Right forelimb (tissue), 1 donor: ENCODE measurements at regions not wholly inside any gene's neighbourhood (a gene's known extent, or its start where the extent isn't known, plus 50 kb on each side); places are given as distances from the start of the nearest gene placed in this dataset.

Experiments used
- DNase-seq: peaks from one replicate; pipeline ENCODE4 v3.0.0-alpha.2; 2018

DNA sequence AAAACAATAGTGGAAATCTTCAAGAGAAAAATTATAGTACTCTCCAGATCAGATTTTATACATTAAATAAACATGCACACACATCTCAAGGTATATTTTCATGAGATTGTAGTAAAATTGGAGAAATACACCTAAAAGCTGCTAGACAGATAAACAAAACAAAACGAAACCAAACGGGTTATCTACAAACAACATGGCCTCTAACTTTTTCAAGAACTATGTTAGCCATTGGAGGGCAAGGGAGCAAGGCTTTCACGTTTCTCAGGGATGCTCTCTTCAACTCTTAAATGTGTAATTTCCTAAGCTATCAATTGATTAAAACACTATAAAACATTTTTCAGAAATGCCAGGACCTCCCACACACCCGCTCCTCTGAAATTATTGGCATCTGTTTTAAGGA, 1262.4 kb upstream of the PCDH20 start:
- no peak for DNase-seq

DNA sequence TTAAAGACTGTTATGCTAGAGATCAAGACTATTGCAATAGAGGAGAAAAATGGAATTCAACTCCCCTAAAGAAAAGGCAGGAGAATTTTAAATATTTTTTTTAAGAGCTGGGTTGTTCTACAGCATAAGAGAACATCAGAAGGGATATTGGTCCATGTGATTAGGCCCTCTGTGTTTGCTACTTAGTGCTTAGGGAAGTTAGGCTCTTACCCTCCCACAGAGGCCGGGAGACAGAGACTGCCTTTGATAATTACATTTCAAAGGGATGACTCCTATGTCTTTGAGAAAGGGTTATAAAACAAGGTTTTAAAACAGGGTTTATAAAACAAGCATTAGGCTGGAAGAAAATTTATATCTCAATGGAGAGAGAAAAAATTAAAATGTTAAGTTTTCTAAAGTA, 1248.1 kb upstream of the PCDH20 start:
- no peak for DNase-seq

DNA sequence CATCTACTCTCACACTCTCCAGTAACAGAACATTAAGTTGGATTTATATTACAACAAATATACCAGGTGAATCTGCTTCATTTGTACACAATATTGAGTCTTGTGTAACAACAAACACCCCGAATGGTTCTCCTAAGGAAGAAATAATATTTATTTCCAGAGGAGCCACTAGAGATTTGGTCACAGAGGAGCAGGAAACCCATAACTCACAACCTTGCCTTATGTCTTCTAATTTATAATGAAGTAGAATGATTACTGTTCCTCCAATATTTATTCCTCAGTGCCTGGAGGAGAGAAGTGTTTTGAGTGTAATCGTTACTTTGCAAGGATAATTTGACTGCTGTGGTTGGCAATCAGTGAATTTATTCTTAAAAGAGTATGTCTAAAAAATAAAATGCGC, 1243.7 kb upstream of the PCDH20 start:
- no peak for DNase-seq

DNA sequence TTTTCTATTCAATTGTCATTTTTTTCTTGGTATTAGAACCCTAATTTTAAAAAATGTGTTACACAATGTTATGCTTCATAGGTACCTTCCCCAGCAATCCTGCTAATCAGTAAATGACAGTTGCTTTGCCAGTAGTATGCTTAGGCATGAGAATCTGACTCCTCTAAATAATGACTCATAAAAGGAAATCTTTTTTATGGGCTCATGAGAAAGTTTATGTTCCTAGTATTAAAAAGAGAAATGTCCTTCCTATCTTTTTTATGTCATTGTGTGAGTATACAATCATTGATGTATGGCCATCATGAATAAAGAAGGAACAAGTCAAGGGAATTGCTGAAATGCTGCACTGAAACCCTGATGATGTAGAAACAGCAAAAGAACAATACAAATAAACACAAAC, 1237.7 kb upstream of the PCDH20 start:
- no peak for DNase-seq

DNA sequence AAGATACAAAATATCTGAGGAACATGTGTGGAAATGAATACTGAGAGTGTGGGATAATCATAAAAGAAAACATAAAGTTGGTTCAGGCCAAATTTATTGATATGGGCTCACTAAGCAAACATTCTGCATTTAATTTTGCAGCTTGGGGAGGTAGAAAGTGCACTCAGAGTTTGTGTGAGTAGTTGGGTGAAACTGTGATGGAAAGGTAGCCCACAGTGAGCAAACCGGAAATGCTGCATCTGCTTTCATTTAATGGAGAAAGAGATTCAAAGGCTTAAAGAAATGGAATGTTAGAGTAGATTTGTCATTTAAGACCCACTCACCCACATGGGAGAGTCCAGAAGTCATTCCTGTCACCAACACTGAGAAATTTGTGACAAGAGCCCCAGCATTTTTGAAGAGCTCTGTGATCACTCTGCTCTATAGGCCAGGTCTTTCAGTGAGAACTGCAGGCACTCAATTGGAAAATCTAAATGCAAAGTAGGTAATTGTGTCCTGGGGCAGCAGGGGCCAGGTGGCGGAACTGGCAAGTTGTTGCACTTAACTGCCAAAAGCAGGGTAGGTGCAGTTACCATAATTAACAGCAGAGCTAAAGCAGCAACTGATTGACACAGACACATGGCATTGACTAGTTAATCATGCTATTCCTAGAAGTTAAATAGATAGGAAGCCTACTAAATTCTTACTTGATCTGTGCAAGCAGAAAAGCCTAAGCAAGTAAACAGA, 1228.3 kb upstream of the PCDH20 start:
- no peak for DNase-seq

DNA sequence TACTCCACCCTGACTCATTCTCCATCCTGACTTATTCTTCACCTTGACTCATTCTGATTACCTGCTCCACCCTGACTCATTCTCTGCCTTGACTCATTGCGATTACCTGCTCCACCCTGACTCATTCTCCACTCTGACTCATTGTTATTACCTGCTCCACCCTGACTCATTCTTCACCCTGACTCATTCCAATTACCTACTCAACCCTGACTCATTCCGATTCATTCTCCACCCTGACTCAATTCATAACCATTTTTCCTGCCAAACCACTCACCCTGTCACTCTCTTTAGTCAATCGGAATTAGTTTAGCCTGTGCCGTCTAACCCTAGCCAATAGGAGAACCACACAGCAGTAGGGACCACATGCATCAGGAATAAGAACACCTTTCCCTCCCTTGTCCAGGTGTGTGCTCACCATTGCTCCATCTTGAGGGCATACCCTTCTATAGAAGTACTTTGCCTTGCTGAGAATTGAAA, 1227.4 kb upstream of the PCDH20 start:
- no peak for DNase-seq

DNA sequence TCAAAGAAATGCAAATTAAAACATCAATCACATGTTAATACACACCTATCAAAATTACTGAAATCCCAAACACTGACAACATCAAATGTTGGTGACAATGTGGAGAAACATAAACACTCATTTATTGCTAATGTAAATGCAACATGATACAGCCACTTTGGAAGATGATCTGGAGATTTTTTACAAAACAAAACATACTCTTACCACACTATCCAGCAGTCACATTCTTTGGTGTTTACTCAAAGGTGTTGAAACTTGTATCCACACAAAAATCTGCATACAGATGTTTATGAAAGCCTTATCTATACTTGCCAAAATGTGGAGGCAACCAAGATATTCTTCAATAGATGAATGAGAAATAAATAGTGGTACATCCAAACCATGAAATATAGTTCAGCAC, 1219.5 kb upstream of the PCDH20 start:
- no peak for DNase-seq

DNA sequence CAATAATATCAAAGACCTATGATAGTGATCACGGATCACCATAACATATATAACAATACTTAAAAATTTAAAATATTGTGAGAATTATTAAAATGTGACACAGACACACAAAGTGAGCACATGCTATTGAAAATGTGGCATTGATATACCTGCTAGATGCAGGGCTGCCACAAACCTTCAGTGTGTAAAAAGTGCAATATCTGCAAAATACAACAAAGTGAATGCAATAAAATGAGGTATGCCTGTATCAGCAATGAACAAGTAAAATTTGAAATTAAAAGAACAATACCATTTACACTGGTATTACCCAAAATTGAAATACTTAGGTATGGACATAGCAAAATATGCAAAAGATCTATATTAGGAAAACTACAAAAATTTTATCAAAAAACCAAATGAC, 1217.8 kb upstream of the PCDH20 start:
- DNase-seq: no peak

DNA sequence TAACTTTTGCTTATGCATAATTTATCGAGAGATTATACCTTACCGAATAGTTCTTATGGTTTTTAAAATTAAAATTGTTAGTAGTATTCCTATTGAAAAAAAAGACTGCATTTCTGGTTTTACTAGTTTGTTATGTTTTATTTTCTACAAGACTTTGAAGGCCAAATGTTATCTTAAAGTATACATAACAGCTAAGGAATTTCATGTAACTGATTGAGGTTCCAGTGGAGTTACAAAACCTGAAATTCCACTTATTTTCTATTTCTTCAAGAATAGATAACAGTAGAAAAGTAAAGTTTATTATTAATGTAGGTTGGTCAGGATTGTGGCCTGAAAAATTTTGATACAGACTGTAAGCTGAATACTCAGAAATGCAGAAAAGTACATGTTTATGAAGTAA, 1216.0 kb upstream of the PCDH20 start:
- DNase-seq: no peak

DNA sequence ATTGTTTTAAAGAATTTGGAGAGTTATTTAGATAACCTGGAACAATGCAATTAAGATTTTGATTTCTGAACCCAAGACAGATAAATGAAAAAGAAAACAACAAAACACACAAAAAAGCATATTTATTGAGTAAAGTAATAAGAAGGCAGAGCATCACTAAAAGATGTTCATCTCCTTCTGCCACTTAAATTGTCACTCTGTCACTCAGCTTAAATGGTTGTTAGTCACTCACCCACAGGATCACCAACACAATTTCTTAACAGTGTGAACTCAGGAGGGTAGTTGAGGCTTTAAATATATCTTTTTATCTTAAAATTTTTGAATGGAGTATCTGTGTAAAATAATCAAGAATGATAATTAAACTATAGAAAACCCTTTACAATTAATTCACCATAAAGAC, 1215.5 kb upstream of the PCDH20 start:
- no peak for DNase-seq

DNA sequence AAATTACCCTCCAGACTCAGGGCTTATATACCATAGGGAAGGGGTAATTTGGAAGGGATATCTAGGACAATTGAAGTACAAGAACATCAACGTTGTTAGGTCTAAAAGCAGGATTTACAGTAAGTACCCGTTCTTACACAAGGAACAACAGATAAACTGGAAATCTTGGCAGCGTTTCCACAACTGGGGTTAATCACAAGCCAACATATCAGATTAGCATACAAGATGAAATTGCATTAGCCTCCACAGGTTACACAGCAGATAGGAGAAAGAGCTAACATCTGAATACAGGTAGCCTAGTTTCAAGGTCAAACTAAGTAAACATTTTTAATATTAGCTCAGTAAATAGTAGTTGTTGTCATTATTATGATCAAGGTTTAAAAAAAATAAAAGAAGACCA, 1214.0 kb upstream of the PCDH20 start:
- DNase-seq: no peak

DNA sequence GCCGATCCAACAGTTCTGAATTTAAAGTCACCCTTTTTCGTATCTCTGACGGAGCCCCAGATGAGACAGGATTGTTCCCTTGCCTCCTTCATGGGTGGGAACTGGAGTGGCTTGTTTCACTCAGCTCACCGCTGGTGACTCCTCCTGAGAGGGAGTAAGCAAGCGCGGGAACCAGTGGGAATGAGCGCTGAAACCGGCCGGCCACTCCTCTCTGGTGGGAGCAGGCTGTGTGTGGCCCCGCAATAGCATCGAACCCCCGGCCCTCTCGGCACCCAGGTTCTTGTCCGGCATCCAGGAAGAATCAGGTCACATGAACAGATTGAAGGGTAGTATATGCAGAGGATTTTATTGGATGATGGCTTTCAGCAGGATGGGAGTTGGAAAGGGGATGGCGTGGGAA, 1211.6 kb upstream of the PCDH20 start:
- DNase-seq: no peak

DNA sequence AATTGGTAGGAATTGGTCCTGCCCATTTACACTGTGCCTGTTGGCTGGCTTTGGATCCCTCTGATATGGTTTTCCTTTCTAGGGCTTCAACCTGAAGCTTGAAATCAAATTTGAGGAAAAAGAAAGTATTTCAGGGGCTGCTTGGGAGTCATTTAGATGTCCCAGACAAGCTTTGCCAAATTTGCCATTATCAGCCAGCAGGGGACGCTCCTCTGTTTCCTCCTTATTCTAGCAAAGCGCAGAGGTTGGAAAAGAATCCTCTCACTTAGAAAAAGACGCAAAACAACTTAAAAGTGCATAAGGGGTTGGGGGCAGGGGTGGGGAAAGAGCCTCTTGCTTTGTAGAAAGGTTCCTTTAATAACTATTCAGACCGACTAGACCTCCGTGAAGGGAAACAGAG, 1211.1 kb upstream of the PCDH20 start:
- no peak for DNase-seq

DNA sequence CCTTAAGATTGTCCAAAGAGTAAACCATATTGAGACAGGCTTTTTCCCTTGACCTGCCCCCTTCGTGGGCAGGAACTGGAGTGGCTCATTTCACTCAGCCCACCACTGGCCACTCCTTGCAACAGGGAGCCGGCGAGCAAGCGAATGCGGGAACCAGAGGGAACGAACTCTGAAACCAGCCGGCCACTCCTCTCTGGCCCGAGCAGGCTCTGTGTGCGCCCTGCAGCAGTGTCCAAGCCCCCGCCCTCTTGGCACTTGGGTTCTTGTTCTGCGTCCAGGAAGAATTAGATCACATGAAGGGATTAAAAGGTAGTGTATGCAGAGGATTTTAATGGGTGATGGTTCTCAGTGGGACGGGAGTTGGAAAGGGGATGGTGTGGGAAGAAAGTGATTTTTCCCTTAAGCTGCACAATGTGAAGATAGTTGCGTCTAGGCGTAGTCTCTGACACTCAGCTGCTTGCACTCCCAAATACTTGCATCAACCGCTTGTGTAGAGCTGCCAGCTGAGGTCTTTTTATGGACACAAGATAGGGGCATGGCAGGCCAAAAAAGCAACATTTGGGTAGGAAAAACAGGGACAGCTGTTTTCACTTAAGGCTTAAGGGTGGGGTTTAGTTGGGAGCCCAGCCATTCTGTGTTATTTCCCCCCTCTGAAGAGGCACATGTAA, 1209.7 kb upstream of the PCDH20 start:
- no peak for DNase-seq

DNA sequence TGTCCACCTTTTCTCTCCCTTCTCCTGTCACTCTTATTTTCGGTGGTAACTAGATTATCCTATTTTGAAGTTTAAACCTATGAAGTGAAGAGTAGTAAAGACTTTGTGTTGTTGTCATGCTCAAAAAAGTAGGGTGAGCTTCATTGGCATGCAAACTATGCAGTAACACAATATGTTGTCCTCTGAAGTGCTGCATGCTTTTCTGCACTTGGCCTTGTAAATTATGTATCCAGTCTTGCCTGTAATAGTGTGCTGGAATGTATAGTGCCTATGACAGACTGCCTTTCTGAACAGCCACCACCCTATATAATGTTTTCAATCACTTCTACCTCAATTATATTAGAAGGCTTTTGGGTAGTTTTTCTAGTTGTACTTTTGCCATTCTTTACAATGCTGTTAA, 1198.2 kb upstream of the PCDH20 start:
- no peak for DNase-seq

DNA sequence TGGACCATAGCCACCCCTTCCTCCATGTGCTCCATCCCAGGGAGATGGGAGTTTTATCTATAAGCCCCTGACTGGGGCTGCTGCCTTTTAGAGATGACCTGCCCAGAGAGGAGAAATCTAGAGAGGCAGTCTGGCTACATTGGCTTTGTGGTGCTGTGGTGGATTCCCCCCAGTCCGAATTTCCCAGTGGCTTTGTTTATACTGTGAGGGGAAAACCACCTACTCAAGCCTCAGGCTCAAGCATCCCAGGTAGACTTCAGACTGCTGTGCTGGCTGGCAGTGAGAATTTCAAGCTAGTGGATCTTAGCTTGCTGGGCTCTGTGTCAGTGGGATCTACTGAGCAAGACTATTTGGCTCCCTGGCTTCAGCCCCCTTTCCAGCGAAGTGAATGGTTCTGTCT, 1195.7 kb upstream of the PCDH20 start:
- no peak for DNase-seq

DNA sequence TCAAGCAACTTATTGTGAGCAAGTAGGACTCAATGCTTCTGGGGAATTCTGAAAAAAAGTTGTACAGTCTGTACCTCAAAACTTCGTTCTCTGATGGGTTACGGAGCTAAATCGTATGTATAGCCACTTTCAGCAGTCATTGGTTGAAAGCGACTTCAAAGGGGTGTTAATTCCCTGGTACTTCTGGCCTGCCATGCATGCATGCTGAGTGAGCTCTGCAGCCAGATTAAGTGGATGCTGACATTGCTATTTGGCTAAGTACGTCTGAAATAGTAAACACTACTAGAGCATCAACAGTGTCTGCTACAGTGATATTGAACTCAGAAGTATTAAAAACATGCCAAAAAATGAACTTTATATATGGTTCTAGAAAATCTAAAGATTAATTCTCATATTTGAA, 1183.1 kb upstream of the PCDH20 start:
- DNase-seq: no peak

DNA sequence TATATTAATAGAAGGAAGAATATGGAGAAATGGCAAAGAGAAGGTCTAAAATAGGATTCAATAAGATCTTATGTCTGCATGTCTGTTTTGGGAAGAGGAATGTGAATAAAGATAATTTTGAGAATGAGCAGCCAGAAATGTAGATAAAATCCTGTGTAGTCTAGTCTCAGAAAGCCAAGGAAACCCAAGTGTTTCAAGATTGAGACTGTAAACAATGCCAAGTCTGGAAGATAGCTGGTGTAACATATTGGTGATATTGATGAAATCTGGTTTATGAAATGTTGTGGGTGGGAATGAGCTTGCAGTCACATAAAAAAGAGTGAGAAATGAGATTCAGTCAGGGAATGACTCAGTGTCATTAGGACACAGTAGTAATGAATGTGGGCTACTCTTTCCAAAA, 1180.3 kb upstream of the PCDH20 start:
- no peak for DNase-seq

DNA sequence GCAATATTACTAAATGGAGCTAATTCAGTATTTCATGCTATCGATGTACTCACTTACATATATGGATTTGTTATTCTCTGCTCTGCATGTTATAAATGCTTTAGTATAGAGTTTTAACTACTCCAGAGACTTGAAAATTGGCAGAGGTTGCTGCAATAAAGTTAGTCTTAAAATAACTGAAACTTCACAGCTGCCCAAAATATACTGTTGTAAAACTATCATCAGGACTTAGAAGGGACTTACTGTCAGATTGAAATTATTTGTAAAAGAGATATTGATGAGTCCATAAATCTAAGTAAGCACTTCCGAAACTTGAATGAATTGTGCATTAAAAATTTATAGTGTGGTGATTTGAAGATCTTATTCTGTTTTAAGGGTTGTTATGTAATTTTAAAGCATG, 1178.2 kb upstream of the PCDH20 start:
- DNase-seq: no peak

DNA sequence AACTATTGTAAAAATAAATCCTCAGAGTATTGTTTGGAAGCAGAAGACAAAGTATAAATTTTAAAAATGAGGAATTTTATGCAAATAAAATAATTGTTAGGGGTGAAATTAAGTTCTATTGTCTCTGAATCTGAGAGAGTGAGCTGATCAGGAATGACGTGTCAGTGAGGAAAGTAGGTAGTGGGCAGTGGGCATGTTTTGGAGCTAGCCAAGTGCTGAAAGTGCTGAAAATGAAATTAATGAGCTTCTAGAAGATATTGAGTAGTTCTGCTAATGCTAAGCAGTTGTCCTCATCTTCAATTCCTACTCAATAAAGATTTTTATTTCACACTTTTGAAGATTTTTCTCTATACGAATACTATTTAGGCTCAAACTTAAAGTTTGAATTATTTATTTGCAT, 1167.8 kb upstream of the PCDH20 start:
- DNase-seq: no peak

DNA sequence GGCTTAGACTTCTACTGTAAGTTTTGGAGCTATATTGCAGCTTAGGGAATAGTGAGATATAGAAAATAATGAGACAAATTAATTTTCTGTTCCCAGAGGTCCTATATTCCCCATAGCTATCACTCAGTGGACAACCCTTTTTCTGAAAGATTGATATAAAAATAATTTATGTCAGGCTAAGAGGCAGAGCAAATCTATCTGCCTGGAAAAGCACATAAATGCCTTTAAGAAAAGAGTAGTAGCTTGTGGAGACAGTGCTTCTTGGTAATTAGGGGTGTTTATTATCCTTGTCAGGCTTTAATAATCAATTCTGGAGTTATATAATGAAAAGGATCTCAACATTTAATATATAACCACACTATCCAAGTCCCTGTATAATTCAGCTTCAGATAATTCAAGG, 1162.8 kb upstream of the PCDH20 start:
- DNase-seq: no peak

DNA sequence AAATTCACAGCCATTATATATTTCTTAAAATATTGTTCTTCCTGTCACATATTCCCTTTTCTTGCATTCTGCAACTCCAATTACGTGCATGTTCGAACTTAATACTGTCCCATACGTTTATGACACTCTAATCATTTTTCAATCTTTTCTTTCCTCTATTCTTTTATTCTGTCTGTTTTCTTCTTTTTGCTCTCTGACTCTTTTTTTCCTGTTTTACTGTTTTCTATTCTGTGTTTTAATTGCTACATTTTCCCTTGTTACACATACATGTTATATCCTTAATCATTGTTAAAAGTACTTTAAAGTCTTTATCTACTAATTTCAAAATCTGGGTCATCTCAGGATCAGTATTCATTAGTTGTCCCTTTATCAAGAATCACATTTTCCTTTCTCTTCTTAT, 1149.1 kb upstream of the PCDH20 start:
- DNase-seq: no peak

DNA sequence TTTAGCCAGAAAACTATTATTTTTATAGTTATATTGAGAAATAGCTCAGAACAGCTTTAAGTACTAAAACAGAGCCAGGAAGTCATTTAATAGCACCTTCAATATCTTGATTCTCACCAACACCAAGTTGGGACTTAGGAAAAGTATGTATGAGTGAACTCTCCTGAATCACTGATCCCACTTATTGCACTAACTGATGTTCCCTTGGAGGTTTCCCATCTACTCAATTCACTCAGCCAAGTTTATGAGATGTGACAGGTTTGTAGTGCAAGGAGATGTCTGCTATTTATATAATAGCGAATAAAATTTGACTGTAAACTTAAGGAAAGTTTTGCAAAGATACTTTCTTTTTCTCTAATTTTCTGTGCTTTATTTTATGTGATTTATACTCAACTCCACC, 1147.6 kb upstream of the PCDH20 start:
- DNase-seq: no peak

DNA sequence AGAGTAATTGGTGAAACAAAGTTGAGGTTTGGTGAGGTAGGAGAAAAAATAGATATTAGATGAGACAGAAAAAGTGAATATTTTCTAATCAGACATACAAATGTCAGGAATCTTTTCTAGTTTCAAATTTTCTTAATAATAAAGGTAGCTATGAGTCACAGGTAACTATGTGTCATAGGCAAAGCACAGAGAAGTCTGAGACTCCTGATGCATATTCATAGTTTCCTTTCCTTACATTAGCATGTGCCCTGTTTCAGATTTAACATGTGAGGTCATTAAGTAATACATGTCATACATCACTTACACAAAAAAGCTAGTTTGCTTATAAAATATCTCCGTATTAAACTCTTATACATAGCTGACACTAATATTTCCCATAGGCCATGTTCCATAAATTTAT, 1141.3 kb upstream of the PCDH20 start:
- DNase-seq: no peak

DNA sequence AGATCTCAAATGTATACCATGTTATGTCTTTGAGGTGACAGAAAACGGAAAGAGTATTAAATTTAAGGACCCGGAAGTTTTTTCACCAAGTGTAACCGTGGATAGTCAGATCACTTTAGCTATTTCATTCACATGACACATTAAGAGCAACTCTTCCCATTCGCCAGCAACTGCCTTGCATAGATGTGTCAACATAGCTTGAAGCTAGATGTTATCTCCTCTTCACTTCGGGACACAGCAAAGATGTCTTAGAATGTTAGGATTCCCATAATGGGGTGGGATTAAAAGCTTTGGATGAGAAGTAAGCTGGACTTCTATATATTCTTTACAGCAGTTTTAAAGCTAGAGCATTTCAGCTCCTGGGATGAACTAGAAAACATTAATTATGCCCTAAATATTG, 1135.9 kb upstream of the PCDH20 start:
- no peak for DNase-seq
